Stimulated activated naive CD8-positive, alpha-beta T cell treated with anti-CD3 and anti-CD28 coated beads, Interleukin-15, Interleukin-2, amounts not matched to agents 100 U/mL and 50 U/mL, for 24 hours (primary cell): ENCODE measurements at regions not wholly inside any gene's neighbourhood (a gene's known extent, or its start where the extent isn't known, plus 50 kb on each side); places are given as distances from the start of the nearest gene placed in this dataset.
"Not testable (repeated sequence)": the region's sequence is repeated elsewhere in the genome, so short reads cannot be mapped to it uniquely, and the experiment has no call there.

ENCODE experiments used
- ATAC-seq: fragments of 150-1000 bp; cut with Tn5 transposase; one replicate; pipeline ENCODE4 v1.10.0; 2021
- DNase-seq: peaks from one replicate; pipeline ENCODE4 v3.0.0; 2021

DNA sequence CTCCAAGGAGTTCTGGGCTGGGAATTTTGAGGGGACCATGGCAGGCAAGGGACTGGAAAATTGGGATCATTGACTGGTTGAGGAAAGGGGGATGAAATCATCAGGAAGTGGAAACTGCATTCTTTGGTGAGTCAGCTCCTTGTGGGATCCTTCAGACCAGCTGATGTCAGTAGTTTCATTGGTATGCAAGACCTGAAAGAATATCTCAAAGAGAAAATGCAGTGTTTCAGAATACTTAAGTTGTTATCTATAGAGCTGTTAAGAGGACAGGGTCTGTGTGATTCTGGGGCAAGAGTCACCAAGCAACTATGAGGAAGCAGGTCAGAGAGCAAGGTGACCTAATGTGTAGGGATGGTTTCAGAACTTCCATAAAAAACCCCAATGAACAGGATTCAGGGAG lies 595.9 kb upstream of the AUTS2 start:
- DNase-seq (no peak), ATAC-seq (no peak)

DNA sequence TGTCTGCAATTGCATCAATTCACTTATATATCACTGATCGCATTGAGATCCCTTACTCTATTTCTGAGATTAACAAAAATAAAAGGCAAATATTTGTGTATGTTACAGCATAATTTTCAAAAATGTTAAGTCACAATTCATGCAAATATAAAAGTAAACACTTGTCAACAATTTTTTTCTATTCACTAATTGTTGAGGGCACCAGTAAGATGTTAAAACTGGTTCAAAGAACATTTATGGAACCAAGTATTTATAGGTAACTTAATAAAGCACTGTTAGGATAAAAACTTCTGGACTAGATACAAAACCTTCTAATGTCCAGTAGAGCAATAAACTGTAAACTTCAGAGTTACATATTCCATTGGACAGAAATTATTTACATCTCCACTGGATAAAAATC lies 586.1 kb upstream of the AUTS2 start:
- no peak for ATAC-seq
- DNase-seq: no peak

DNA sequence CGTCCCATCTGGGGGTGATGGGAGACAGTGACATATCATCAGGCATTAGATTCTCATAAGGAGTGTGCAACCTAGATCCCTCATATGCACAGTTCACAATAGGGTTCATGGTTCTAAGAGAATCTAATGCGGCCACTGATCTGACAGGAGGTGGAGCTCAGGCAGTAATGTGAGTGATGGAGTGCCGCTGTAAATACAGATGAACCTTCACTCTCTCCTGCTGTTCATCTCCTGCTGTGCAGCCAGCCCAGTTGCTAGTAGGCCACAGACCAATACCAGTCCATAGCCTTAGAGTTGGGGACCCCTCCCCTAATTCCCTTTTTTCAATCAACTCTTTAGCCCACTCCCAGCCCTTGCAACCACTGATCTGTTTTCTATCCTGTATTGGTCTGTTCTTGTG lies 581.1 kb upstream of the AUTS2 start:
- ATAC-seq: no peak
- no peak for DNase-seq

DNA sequence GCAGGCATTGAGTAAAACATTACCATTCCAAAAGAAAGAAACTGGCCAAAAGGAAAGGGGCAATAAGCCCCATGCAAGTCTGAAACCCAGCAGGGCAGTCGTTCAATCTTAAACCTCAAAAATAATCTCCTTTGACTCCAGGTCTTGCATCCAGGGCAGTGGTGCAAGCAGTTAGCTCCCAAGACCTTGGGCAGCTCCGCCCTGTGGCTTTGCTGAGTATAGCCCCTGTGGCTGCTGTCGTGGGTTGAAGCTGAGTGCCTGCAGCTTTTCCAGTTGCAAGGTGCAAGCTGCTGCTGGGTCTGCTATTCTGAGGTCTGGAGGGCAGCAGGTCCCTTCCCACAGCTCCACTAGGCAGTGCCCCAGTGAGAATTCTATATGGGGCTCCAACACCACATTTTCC lies 580.1 kb upstream of the AUTS2 start:
- ATAC-seq: no peak

DNA sequence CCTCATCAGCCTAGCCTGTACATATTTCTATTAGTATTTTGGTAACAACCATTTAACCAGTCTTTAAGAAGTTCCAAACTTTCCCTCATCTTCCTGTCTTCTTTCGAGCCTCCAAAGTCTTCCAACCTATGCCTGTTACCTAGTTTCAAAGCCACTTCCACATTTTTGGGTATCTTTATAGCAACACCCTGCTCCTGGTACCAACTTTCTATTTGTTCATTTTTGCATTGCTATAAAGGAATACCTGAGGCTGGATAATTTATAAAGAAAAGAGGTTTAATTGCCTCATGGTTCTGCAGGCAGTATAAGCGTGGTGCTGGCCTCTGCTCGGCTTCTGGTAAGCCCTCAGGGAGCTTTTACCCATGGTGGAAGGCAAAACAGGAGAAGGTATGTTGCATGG lies 578.8 kb upstream of the AUTS2 start:
- DNase-seq: no peak
- ATAC-seq: no peak

More for the DNA sequence above, 580.1 kb upstream of the AUTS2 start:
- DNase-seq: no peak

DNA sequence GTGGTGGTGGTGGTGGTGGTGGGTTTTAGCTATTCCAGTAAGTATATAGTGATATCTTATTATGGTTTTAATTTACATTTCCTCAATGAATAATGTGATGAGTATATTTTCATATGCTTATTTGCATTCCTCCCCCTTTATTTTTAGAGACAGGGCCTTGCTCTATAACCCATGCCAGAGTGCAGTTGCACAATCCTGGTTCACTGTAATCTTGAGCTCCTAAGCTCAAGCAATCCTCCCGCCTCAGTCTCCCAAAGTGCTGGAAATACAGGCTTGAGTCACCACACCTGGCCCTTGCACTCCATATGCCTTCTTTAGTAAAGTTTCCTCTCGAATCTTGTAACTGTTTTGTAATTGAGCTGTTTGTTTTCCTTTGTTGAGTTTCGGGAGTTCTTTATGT lies 577.7 kb upstream of the AUTS2 start:
- DNase-seq (no peak), ATAC-seq (no peak)

DNA sequence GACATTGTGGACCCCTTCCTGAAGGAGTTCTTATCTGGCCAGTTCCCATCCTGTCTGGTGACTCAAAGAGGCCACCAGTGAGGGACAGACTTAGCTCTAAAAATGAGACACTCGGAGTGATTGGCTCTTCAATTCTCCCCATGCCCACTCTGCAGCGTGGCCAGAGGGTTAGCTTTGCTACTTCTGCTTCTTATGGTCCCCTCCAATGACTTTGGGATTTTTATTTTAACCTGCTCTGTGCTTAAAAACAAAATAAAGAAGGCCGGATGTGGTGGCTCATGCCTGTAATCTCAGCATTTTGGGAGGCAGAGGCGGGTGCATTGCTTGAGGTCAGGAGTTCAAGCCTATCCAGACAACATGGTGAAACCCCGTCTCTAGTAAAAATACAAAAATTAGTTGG lies 573.0 kb upstream of the AUTS2 start:
- DNase-seq (no peak), ATAC-seq (no peak)

DNA sequence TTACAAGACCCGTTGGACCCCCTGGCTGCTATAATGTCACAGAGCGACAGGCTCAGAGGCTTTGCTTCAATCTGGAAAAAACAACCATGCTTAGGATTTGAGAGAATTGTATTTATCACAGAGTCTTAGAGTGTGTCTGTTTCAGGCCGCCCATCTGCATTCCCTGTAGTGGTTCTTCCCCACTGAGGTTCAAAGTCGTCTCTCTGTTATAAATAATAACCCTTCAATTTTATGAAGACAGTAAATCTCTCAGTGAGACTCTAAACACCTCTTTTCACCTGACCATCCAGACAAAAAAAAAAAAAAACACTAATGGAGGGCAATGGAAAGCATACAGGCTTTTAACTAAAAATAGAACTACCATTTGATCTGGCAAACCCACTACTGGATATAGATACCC lies 565.4 kb upstream of the AUTS2 start:
- ATAC-seq (no peak), DNase-seq (no peak)

DNA sequence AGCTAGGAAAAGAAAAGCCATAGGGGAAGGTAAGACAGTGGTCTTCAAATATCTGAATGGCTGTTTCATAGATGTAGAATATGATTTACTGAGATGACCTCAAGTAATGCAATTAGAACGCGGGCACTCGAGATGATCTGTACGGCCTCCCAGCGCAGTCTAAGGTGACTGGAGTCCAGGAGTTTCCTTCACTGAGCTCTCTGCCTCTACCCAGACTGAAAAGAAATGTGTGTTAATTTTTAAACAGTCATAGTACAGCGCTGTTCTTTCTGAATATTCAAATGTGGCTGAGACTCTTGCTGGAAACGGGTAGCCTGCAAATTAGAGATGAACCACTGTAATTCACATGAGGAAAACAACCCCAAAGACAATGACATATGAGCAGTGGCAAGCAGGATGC lies 562.4 kb upstream of the AUTS2 start:
- DNase-seq (no peak), ATAC-seq (no peak)

DNA sequence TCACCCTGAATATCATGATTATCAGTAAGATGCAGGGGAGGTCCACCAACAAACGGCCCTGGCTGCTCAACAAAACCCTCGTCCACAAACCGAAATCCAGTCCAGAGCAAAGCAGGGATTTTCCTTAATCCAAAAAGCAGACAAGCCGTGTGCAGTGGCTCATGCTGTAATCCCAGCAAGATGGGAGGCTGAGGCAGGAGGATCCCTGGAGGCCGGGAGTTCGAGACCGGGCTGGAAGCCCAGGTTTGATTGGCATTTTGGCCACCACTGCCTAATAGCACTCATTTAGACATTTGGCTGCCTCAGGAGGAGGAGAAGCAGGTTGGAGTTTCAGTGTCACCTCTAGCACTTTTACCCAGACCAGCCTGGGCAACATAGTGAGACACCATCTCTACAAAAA lies 562.0 kb upstream of the AUTS2 start:
- DNase-seq (no peak), ATAC-seq (no peak)

DNA sequence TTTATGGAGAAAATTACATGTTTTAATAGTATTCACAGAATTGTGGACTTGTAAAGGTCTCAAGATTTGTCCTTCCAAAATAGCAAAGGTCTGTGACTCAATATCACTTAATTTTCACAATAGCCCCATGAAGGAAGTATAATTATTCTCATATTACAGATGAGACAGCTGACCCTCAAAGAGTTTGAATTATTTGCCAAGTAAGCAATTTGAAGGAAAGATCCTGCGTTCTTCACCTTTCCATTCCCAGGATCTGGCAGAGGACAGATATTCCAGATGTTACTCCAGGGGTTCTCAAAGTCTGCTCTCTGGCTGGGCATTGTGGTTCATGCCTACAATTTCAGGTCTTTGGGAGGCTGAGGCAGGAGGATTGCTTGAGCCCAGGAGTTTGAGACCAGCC lies 559.4 kb upstream of the AUTS2 start:
- no peak for ATAC-seq

DNA sequence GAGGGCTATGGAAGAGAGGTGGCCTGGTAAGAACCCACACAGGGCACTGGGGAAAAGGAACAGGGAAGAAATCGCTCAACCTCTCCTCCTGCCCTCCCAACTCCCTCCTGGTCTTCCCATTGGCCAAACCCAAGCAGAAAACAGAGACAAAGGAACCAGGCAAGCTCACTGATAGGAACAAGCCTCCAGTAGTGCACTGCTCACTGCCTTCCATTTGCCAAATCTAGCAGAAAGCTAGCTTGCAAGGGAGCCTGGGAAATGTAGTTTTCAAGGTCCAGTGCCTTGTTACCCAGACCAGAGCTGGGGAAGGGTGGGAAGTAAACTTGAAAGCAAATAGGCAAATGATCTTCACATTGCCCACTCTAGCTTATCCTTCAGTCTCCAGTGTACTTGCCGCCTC lies 556.1 kb upstream of the AUTS2 start:
- no peak for ATAC-seq
- DNase-seq: no peak

More for the DNA sequence above, 559.4 kb upstream of the AUTS2 start:
- DNase-seq: no peak

DNA sequence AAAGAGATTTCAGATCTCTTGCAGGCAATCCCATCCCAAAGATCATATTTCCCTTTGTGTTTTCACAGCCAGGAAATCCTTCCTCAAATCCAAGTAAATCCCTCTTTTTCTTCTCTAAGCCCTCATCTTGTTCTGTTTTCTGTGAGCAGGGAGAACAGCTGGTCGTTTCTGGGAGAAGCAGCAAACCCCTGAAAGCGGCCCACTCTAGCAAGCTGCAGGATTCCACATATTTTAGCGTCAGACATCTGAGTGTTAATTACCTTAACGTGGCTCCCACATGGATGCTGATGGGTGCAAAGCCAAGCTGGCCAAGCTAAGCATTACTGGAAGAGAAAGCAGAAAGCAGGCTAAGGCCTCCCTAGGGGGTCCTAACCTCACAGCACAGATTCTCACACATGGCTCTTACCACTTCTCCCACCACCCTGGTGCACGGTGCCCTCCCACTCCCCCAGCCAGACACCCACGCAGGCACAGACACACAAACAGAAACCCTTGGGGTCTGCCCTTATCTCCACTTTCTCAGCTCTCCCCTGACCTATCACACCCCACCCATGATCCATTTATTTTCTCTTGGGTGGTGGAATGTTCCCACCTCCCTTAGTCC lies 551.0 kb upstream of the AUTS2 start:
- no peak for ATAC-seq
- no peak for DNase-seq

DNA sequence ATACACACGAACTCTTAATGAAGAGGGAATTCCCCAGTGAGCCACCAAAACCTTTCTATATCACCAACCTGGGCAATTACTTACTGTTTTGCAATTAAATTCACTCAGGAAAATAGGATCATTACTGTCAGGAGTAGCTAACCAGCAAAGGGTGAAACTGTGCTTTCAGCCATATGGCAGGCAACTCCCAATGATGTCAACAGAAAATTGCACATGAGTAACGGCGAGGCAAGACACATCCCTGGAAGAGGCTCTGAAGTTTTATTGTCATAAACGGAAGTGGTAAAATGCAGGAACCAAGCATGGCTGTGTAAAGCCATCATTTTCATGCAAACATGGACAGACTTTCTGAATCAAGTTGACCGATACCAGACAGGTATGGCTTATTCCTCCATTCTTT lies 548.9 kb upstream of the AUTS2 start:
- ATAC-seq (no peak), DNase-seq (no peak)

DNA sequence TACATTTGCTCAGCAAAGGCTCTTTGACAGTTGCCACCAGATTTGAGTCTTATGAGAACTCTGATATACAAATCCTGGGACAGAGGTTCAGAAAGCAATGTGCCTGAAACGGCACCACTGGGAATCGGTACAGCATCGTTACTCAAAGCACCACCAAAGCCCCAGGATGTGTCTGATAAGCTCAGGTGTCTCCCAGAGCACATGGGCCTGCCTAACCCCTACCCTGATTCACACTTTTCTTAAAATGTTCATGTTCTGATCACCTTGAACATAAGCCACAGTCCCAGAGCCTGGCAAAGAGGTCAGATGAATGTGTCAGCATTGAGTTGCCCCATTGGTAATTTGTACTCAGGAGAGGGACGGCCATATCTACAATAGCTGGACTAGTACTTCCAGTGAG lies 545.8 kb upstream of the AUTS2 start:
- DNase-seq (no peak), ATAC-seq (no peak)

DNA sequence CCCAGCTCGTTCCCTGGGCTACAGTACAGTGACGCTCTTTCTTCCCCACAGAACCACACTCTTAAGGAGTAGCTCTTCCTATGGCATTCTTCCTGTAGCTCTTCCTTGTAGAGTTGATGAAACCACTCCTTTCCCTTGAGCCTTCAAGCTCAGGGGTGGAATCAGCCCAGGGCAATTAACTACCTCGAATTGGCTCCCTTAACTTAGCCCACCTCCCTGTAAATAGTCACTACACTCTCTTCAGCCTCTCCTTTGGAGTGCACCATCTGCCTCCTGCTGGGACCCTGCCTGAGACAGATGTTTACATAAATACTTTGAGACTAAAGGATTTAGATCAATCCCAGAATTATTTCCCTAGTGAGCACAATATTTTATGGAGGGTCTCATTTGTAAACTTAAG lies 537.8 kb upstream of the AUTS2 start:
- no peak for ATAC-seq
- no peak for DNase-seq

DNA sequence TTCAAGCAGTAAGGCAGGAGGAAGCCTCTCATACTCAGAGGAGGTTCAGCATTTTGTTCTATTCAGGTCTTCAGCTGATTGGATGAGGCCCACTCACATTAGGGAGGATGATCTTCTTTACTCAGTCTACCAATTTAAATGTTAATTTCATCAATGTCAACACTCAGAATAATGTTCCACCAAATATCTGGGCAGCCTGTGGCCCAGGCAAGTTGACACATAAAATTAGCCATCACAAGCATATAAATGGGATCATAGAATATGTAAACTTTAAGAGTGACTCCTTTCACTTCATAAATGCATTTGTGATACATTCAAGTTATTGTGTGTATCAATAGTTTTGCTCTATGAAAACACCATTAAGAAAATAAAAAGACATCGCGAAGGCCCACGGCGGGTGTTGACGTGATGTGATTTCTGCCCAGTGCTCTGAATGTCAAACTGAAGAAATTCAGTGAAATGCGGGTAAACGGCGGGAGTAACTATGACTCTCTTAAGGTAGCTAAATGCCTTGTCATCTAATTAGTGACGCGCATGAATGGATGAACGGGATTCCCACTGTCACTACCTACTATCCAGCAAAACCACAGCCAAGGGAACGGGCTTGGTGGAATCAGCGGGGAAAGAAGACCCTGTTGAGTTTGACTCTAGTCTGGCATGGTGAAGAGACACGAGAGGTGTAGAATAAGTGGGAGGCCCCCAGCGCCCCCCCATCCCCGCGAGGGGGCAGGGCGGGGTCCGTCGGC lies 536.1 kb upstream of the AUTS2 start:
- DNase-seq (no peak), ATAC-seq (no peak)

DNA sequence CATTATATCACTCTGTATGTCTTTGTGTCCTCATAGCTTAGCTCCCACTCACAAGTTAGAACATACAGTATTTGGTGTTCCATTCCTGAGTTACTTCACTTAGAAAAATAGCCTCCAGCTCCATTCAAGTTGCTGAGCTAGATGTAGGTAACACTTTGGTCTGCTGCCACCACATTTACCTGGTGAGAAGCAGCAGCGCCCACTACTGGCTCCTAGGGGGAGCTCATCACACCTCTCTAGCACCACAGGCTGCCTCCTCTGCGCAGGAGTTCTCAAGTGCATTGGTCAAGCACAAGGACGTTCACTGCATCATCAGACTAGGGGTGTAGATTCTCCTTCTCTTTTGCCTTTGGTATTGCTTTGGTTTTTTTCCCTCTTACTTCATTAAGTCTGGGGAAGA lies 530.9 kb upstream of the AUTS2 start:
- ATAC-seq (no peak), DNase-seq (no peak)

DNA sequence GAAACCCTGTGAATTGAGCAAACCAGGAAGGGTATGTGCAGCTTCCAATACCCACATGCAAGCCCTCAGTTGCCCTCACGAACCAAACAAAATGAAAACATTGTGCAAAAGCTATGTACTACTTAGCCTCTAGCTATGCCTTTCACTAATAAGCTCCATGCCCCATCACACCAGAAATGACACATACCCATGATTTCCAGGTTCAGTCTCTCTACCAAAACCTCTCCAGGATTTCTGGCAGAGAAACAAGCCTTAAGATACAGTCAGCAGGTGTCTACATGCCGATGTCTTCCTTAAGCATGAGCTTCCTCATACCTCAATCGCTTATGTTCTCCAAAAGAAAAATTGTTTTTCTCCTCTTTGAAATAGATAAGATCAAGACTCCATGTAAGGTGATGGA lies 527.8 kb upstream of the AUTS2 start:
- no peak for ATAC-seq
- no peak for DNase-seq

DNA sequence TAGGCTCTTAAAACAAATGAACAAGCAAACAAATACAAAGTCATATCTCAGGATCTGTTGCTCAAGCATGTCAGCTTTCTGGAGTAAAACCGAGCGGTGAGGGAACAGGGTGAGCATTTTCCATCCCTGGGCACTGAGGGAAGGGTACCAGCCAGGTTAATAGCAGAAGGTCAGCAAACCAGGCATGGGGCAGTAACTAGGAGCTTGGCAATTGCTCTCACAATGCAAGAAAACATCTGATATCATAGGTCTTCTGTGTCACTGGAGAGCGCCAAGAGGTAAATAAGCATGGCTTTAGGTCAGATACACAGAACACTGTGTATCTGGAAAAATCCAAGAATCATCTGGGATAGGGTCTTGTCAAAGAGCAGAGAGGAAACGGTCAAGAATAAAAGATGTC lies 521.7 kb upstream of the AUTS2 start:
- DNase-seq (no peak), ATAC-seq (no peak)

DNA sequence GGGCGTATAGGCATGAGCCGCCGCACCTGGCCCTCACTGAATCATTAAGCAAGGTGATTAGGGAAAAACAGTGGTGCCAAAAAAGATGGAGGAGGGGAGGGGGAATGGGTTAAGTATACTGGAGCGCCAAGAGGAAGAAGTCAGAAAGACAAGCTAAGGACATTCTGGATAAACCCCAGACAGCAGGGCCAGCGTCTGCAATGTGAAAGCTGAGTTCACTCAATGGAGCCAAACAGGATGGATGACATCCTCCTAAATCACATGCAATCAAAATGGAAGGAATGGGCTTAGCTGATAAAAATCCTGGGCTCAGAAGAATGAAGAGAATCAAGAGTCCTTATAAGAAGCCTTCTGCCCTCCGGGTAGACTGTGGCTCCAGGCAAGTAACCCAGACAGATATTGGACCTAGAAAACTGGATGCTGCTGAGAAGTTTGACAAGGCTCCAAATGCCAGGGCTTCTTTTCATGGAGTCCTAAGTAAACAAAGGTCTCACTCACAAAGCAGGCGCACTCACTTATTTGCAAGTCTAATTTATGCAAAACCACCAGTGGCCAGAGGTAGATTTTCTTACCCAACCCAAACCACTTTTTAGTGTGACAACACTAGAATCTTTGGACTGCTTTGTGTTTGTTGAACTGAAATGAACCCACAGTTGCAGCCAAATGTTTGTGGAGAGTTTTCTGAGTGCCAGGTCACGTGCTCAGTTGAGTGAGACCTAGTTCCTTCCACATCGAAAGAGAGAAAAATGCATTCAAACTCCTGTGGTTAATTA lies 519.1 kb upstream of the AUTS2 start:
- ATAC-seq (no peak), DNase-seq (no peak)

DNA sequence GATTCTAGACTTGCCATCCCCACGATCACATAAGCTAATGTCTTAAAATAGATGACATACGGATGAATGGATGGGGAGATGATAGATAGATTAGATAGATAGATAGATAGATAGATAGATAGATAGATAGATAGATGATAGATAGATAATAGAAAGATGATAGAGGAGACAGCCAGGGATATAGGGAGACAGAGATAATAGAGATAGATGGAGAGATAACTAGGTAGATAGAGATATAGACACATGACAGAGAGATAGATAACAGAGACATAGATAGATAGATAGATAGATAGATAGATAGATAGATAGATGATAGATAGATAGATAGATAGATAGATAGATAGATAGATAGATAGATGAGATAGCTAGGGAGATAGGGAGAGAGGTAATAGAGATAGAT lies 511.0 kb upstream of the AUTS2 start:
- not testable (repeated sequence) for ATAC-seq, DNase-seq

DNA sequence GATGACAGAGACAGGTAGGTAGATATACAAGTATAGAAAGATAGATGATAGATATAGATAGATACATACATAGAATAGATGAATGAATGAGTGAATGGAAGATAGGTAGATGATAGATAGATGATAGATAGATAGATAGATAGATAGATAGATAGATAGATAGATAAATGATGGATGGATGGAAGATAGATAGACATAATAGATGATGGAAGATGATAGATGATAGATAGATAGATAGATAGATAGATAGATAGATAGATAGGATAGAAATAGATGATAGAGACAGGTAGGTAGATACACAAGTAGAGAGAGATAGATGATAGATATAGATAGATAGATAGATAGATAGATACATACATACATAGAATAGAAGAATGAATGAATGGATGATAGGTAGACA lies 510.1 kb upstream of the AUTS2 start:
- DNase-seq (no peak), ATAC-seq (no peak)

DNA sequence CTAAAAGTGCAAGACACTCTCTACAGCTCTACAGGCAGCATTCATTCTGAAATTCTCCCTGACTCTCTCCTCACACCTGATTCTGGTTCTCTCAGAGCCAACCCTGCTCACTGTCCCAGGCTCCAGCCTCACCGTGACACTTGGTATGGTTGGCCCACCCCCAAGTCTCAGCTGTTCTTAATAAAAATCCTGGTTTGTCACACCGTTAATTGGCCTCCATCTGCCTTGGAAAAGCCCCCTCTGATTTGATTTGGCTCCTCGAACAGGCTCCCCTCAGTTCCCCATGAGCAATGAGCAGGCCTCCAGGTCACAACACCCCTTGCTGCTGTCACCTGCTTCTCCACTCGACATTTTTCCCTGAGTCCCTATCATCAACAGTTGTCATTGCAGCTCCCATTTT lies 507.3 kb upstream of the AUTS2 start:
- DNase-seq (no peak), ATAC-seq (no peak)
